K562 (cell line): ENCODE measurements at regions not wholly inside any gene's neighbourhood (a gene's known extent, or its start where the extent isn't known, plus 50 kb on each side); places are given as distances from the start of the nearest gene placed in this dataset.

Experiments
- ASH1L ChIP-seq: fragments of 450-650 bp; IDR thresholded peaks from 2 replicates; pipeline ENCODE4 v1.6.1; 2018; ENCODE audit warnings: borderline replicate concordance, mild to moderate bottlenecking, low read depth; ENCODE audit not compliant: partially characterized antibody
- CREB1 ChIP-seq, 2 experiments: sonication (generic) in 1 of 2; formaldehyde crosslinking in 1 of 2; IDR thresholded peaks; 2 replicates each; pipeline versions ENCODE4 v1.6.1 to v1.8.0; 2012 to 2022; ENCODE audit warnings: inconsistent platforms in 1 of 2, mild to moderate bottlenecking in 1 of 2, missing genetic modification reagents in 1 of 2, moderate library complexity in 1 of 2
- EHMT2 ChIP-seq: fragments of 450-650 bp; IDR thresholded peaks from 2 replicates; pipeline ENCODE4 v1.6.1; 2018; ENCODE audit warnings: antibody characterized with exemption
- GATAD2B ChIP-seq: fragments of 450-650 bp; IDR thresholded peaks from 2 replicates; pipeline ENCODE4 v1.6.1; 2017; ENCODE audit warnings: mild to moderate bottlenecking, borderline replicate concordance
- HINFP ChIP-seq: fragments of 450-650 bp; conservative IDR thresholded peaks from 2 replicates; pipeline ENCODE4 v1.6.1; 2016; ENCODE audit warnings: missing genetic modification characterization, low read depth, mild to moderate bottlenecking, control low read depth, missing compliant biosample characterization
- KHSRP ChIP-seq: fragments of 450-650 bp; IDR thresholded peaks from 2 replicates; pipeline ENCODE4 v1.6.1; 2017
- MAFG ChIP-seq: fragments of 450-650 bp; conservative IDR thresholded peaks from 2 replicates; pipeline ENCODE4 v1.6.1; 2016; ENCODE audit warnings: missing genetic modification characterization, missing compliant biosample characterization
- MEIS2 ChIP-seq: fragments of 450-650 bp; IDR thresholded peaks from 2 replicates; pipeline ENCODE4 v1.6.1; 2014; ENCODE audit warnings: mild to moderate bottlenecking; ENCODE audit not compliant: partially characterized antibody
- NCOA1 ChIP-seq: fragments of 450-650 bp; IDR thresholded peaks from 2 replicates; pipeline ENCODE4 v1.6.1; 2016; ENCODE audit warnings: low read depth
- PHTF2 ChIP-seq: fragments of 250-450 bp; sonication (Bioruptor Pico); IDR thresholded peaks from 2 replicates; pipeline ENCODE4 v1.5.0; 2021; ENCODE audit warnings: mild to moderate bottlenecking
- RBM14 ChIP-seq: fragments of 200-400 bp; formaldehyde crosslinking; IDR thresholded peaks from 2 replicates; pipeline ENCODE4 v1.6.1; 2018; ENCODE audit warnings: low read depth, mild to moderate bottlenecking, low read length, moderate library complexity, borderline replicate concordance; ENCODE audit not compliant: insufficient read depth
- RBM25 ChIP-seq: fragments of 200-400 bp; formaldehyde crosslinking; IDR thresholded peaks from 2 replicates; pipeline ENCODE4 v1.6.1; 2018; ENCODE audit warnings: low read length, low read depth, moderate library complexity; ENCODE audit not compliant: severe bottlenecking
- TEAD4 ChIP-seq, 2 experiments: sonication (generic) in 1 of 2; formaldehyde crosslinking in 1 of 2; IDR thresholded peaks; 2 replicates each; pipeline versions ENCODE4 v1.6.1 to v1.8.0; 2012 to 2022; ENCODE audit warnings: borderline replicate concordance in 1 of 2, inconsistent platforms in 1 of 2, low read length in 1 of 2, mild to moderate bottlenecking in 1 of 2, missing genetic modification reagents in 1 of 2
- YY1 ChIP-seq, 3 experiments: IDR thresholded peaks; 2 replicates each; pipeline ENCODE4 v1.6.1; 2011; ENCODE audit warnings: low read length in 2 of 3, mild to moderate bottlenecking in 2 of 3, moderate library complexity in 2 of 3, borderline replicate concordance in 1 of 3, control low read depth in 1 of 3, low read depth in 1 of 3; ENCODE audit not compliant: insufficient read depth in 3 of 3, insufficient replicate concordance in 2 of 3, control insufficient read depth in 1 of 3, insufficient read length in 1 of 3; ENCODE audit errors: extremely low read depth in 1 of 3
- ZNF197 ChIP-seq: fragments of 200-800 bp; sonication (Bioruptor generic); IDR thresholded peaks from 2 replicates; pipeline ENCODE4 v1.6.1; 2016; ENCODE audit warnings: low read depth, missing genetic modification characterization, missing compliant biosample characterization
- TF ChIP-seq, protein P1 (sequence below): fragments of 250-450 bp; sonication (Bioruptor Pico); IDR thresholded peaks from 2 replicates; pipeline ENCODE4 v1.5.0; 2021
- TF ChIP-seq, protein P2 (sequence below): conservative IDR thresholded peaks from 2 replicates; pipeline ENCODE4 v1.6.1; 2011; ENCODE audit warnings: low read depth, mild to moderate bottlenecking, low read length; ENCODE audit not compliant: control insufficient read depth
- TF ChIP-seq, protein P3 (sequence below): IDR thresholded peaks from 2 replicates; pipeline ENCODE4 v1.6.1; 2011; ENCODE audit not compliant: insufficient read length; ENCODE audit errors: extremely low read depth
- TF ChIP-seq, protein P4 (sequence below), 2 experiments: IDR thresholded peaks in 1 of 2; conservative IDR thresholded peaks in 1 of 2; 2 replicates each; pipeline ENCODE4 v1.6.1; 2016; ENCODE audit warnings: low read depth in 2 of 2, mild to moderate bottlenecking in 1 of 2, missing compliant biosample characterization in 1 of 2, missing genetic modification characterization in 1 of 2, moderate library complexity in 1 of 2

GRCh38 chr3:152976239-152976638, 141.3 kb downstream of the P2RY1 start (continued):
- TF ChIP-seq, protein P1, sequence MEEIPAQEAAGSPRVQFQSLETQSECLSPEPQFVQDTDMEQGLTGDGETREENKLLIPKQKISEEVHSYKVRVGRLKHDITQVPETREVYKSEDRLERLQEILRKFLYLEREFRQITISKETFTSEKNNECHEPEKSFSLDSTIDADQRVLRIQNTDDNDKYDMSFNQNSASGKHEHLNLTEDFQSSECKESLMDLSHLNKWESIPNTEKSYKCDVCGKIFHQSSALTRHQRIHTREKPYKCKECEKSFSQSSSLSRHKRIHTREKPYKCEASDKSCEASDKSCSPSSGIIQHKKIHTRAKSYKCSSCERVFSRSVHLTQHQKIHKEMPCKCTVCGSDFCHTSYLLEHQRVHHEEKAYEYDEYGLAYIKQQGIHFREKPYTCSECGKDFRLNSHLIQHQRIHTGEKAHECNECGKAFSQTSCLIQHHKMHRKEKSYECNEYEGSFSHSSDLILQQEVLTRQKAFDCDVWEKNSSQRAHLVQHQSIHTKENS (CRISPR knock-in tag), result no peak
- TF ChIP-seq MEIS2 (peak; percentile 14), RBM14 (no peak), KHSRP (no peak), CREB1 (IDR thresholded peaks at IDR 0.05) (peak; percentile 30; the same call in 1 of the 2 replicates), CREB1 (CRISPR knock-in tag; IDR thresholded peaks at IDR 0.05) (no peak), ZNF197 (CRISPR knock-in tag) (no peak), PHTF2 (CRISPR knock-in tag) (no peak), NCOA1 (peak; percentile 75; the same call in 1 of the 2 replicates), TEAD4 (IDR thresholded peaks at IDR 0.05; ENCODE audit: low read length) (peak; percentile 94), TEAD4 (CRISPR knock-in tag; IDR thresholded peaks at IDR 0.05; ENCODE audit: borderline replicate concordance) (no peak), ASH1L (no peak), MAFG (tag) (peak; percentile 88), EHMT2 (peak; percentile 50; the same call in 1 of the 2 replicates), HINFP (tag) (no peak), RBM25 (no peak), YY1 (IDR thresholded peaks at IDR 0.05; ENCODE audit: borderline replicate concordance in 1 of 3, control insufficient read depth in 1 of 3, extremely low read depth in 1 of 3, insufficient read depth in 3 of 3, insufficient read length in 1 of 3, insufficient replicate concordance in 2 of 3, low read depth in 1 of 3, low read length in 2 of 3) (peak in 1 of 3 experiments; percentile 67), GATAD2B (0 out of 2 replicates have a peak, but pooled peaks have one; percentile 7)
- TF ChIP-seq, protein P2, sequence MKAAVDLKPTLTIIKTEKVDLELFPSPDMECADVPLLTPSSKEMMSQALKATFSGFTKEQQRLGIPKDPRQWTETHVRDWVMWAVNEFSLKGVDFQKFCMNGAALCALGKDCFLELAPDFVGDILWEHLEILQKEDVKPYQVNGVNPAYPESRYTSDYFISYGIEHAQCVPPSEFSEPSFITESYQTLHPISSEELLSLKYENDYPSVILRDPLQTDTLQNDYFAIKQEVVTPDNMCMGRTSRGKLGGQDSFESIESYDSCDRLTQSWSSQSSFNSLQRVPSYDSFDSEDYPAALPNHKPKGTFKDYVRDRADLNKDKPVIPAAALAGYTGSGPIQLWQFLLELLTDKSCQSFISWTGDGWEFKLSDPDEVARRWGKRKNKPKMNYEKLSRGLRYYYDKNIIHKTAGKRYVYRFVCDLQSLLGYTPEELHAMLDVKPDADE, result no peak
- TF ChIP-seq, protein P3, sequence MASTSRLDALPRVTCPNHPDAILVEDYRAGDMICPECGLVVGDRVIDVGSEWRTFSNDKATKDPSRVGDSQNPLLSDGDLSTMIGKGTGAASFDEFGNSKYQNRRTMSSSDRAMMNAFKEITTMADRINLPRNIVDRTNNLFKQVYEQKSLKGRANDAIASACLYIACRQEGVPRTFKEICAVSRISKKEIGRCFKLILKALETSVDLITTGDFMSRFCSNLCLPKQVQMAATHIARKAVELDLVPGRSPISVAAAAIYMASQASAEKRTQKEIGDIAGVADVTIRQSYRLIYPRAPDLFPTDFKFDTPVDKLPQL, result no peak
- TF ChIP-seq, protein P4, sequence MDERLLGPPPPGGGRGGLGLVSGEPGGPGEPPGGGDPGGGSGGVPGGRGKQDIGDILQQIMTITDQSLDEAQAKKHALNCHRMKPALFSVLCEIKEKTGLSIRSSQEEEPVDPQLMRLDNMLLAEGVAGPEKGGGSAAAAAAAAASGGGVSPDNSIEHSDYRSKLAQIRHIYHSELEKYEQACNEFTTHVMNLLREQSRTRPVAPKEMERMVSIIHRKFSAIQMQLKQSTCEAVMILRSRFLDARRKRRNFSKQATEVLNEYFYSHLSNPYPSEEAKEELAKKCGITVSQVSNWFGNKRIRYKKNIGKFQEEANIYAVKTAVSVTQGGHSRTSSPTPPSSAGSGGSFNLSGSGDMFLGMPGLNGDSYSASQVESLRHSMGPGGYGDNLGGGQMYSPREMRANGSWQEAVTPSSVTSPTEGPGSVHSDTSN (CRISPR knock-in tag; IDR thresholded peaks at IDR 0.05; ENCODE audit: low read depth), result no peak
- TF ChIP-seq, protein P4 (tag; conservative IDR thresholded peaks at IDR 0.05; ENCODE audit: low read depth), result peak; percentile 34; the same call in 1 of the 2 replicates
